ENCODE measurements at regions not wholly inside any gene's neighbourhood (a gene's known extent, or its start where the extent isn't known, plus 50 kb on each side); places are given as distances from the start of the nearest gene placed in this dataset.
"Not testable (repeated sequence)": the region's sequence is repeated elsewhere in the genome, so short reads cannot be mapped to it uniquely, and the experiment has no call there.

- no peak for DNase-seq (ENCODE audit: low read depth)
Observed at GRCh38 chr6:164377348-164377918, 932.0 kb downstream of the C6orf118 start.

- no peak for DNase-seq (ENCODE audit: low read depth)
Observed at GRCh38 chr6:164370773-164371172, 938.6 kb downstream of the C6orf118 start.

GRCh38 chr6:164359441-164359840 is 944.9 kb downstream of the QKI start:
- no peak for DNase-seq (ENCODE audit: low read depth)

GRCh38 chr6:164359036-164359435 is 944.5 kb downstream of the QKI start:
- no peak for DNase-seq (ENCODE audit: low read depth)

- no peak for DNase-seq (ENCODE audit: low read depth)
Observed at GRCh38 chr6:164356814-164357213, 942.3 kb downstream of the QKI start.

- no peak for DNase-seq (ENCODE audit: low read depth)
Observed at GRCh38 chr6:164347455-164347854, 932.9 kb downstream of the QKI start.

- DNase-seq (ENCODE audit: low read depth): no peak
Observed at GRCh38 chr6:164346631-164347030, 932.1 kb downstream of the QKI start.

- no peak for DNase-seq (ENCODE audit: low read depth)
Observed at GRCh38 chr6:164345806-164346496, 931.4 kb downstream of the QKI start.

- DNase-seq (ENCODE audit: low read depth): no peak
Observed at GRCh38 chr6:164345327-164345726, 930.8 kb downstream of the QKI start.

- no peak for DNase-seq (ENCODE audit: low read depth)
Observed at GRCh38 chr6:164344801-164345291, 930.3 kb downstream of the QKI start.

GRCh38 chr6:164339442-164339841 is 924.9 kb downstream of the QKI start:
- not testable (repeated sequence) for DNase-seq (ENCODE audit: low read depth)

- DNase-seq (ENCODE audit: low read depth): no peak
Observed at GRCh38 chr6:164337925-164338397, 923.4 kb downstream of the QKI start.

- DNase-seq (ENCODE audit: low read depth): no peak
Observed at GRCh38 chr6:164337024-164337924, 922.8 kb downstream of the QKI start.

GRCh38 chr6:164336455-164336854 is 921.9 kb downstream of the QKI start:
- no peak for DNase-seq (ENCODE audit: low read depth)

- DNase-seq (ENCODE audit: low read depth): no peak
Observed at GRCh38 chr6:164331026-164331425, 916.5 kb downstream of the QKI start.

GRCh38 chr6:164325168-164325567 is 910.6 kb downstream of the QKI start:
- DNase-seq (ENCODE audit: low read depth): no peak

- DNase-seq (ENCODE audit: low read depth): no peak
Observed at GRCh38 chr6:164322533-164322932, 908.0 kb downstream of the QKI start.

- DNase-seq (ENCODE audit: low read depth): no peak
Observed at GRCh38 chr6:164321297-164321696, 906.8 kb downstream of the QKI start.

- no peak for DNase-seq (ENCODE audit: low read depth)
Observed at GRCh38 chr6:164315376-164315775, 900.9 kb downstream of the QKI start.

GRCh38 chr6:164308339-164308738 is 893.8 kb downstream of the QKI start:
- DNase-seq (ENCODE audit: low read depth): no peak

GRCh38 chr6:164303102-164303964 is 888.8 kb downstream of the QKI start:
- DNase-seq (ENCODE audit: low read depth): no peak

- DNase-seq (ENCODE audit: low read depth): no peak
Observed at GRCh38 chr6:164296411-164296810, 881.9 kb downstream of the QKI start.

Measured in T-helper 22 cell (primary cell).